HG03175 (cell line): ENCODE measurements at regions not wholly inside any gene's neighbourhood (a gene's known extent, or its start where the extent isn't known, plus 50 kb on each side); places are given as distances from the start of the nearest gene placed in this dataset.

ENCODE experiments used
- ATAC-seq: cut with Tn5 transposase; IDR thresholded peaks from one replicate; pipeline ENCODE4 v1.9.1; 2021; ENCODE audit warnings: mild to moderate bottlenecking, moderate library complexity; ENCODE audit not compliant: unreplicated experiment

DNA sequence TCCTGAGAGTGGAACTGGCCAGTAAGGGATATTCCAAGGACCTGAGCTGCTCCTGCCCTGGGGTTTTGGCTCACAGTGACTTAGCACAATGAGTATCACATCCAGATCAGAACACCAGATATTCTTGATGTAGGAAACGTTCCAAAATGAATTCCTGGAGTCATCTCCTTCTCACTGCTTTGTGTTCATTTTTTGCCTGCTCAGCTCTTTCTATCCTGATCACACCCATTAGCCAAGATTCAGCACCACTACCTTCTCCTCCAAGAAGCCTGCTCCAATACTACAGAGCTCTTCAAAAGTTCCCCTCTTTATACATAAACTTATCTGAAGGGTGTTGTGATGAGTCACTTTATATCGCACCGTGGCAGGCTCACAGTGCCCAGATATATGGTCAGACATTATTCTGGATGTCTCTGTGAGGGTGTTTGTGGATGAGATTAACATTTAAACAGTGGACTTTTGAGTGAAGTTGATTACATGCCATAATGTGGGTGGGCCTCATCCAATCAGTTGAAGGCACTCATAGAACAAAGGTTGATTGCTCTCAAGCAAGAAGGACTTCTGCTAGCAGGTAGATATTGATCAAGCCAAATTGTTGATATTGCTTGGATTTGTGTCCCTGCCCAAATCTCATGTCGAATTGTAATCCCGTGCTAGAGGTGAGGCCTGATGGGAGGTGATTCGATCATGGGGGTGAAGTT lies 1155.2 kb upstream of the AUTS2 start:
- ATAC-seq: no peak

DNA sequence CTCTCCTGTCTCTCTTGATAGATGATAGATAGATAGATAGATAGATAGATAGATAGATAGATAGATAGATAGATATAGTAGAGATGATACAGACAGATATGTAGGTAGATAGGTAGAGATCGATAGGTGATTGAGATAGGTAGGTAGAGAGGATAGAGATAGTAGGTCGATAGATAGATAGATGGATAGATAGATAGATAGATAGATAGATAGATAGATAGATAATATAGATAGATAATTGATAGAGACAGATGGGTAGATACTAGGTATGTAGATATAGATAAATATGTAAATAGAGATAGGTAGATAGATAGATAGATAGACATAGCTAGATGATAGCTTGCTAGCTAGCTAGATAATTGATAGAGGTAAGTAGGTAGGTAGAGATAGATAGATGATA lies 1154.2 kb upstream of the AUTS2 start:
- ATAC-seq: no peak

DNA sequence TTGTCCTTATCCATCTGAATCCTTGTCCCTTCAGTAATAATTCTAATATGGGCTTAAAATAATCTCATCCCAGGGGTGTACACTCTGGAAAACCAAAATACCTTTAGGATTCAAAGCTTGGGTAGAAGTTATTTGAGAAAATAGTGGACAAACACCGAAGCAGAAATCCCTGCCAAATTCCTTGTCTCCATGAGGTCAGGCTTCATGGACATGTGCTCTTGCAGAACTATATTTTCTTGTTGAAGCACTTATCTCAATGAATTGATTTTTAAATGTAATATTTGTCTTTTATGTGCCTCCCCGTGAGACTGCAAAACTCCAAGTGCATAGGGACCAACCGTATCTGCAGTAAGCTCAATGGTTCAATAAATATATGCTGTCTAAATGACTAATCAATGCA lies 1153.3 kb upstream of the AUTS2 start:
- ATAC-seq: no peak

DNA sequence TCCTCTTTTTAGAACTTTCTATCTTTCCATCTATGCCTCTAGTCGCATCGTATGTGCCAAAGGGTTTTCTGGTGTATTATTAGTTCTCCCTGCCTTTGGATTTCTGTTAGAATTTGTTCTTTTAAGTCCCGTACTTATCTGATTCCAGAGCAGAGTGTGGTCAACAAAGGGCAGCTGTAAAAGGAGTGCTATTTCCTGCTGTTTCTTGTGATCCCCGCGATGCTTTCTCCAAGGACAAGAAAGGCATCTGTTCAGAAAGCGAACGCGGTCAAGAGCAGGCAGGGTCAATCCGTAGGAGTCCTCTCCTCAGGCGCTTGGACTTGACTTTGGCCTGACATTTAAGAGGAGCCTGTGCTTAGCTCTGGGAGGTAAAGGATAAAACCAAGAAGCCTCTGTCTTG lies 1152.1 kb upstream of the AUTS2 start:
- ATAC-seq: no peak

DNA sequence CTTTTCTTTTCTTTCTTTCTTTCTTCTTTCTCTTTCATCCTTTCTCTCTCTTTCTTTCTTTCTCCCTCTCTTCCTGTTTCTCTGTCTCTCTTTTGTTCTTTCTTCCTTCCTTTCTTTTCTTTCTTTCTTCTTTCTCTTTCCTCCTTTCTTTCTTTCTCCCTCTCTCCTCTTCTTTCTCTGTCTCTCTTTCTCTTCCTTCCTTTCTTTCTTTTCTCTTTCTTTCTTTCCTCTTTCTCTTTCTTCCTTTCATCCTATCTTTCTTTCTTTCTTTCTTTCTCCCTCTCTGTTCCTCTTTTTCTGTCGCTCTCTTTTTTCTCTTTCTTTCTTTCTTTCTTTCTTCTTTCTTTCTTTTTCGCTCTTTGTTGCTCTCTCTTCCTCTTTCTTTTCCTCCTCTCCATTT lies 1149.2 kb upstream of the AUTS2 start:
- no peak for ATAC-seq

DNA sequence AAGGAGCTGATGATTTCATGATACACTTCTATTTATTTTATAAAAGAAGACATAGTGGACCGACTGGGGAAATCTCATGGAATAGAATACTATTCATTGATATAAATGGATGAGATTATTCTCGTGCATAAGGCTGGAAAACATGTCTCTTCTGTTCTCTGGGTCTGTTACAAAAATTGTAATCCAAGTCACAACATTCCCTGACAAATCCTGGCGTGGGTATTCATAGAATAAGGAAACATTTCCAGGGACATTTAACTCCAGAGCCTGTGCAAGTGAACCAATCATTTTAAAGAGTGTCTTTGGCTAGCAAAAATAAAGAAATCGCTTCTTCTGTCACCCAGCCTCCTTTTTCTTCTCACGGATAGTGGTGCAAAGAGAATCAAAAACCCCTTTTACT lies 1148.5 kb upstream of the AUTS2 start:
- ATAC-seq: no peak

DNA sequence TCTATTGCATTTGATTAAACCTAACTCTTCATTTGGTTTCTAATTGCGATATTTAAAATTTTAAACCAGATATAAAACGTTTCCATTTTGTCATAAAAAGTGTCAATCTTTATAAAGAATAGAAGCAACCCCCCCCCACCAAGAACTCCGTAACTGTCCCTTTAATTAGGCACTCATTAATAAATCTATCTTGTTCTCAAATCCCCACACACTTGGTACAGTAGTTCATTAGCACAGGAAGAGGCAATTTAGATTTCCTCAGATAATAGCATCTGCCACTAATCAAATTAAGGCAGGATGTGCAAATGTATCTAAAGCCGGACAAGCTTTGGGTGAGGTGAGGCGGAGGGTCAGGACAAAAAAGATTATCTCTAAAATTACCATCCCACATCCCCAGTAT lies 1143.3 kb upstream of the AUTS2 start:
- no peak for ATAC-seq

DNA sequence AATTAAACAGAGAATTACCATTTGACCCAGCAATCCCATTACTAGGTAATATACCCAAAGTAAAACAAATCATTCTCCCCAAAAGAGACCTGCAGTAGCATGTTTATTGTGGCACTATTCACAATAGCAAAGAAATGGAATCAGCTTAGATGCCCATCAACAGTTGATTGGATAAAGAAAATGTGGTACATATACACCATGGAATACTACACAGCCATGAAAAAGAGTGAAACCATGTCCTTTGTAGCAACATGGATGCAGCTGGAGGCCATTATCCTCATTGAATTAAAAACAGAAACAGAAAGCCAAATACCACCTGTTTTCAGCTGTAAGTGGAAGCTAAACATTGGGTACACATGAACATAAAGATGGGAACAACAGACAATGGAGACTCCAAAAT lies 1141.8 kb upstream of the AUTS2 start:
- no peak for ATAC-seq

DNA sequence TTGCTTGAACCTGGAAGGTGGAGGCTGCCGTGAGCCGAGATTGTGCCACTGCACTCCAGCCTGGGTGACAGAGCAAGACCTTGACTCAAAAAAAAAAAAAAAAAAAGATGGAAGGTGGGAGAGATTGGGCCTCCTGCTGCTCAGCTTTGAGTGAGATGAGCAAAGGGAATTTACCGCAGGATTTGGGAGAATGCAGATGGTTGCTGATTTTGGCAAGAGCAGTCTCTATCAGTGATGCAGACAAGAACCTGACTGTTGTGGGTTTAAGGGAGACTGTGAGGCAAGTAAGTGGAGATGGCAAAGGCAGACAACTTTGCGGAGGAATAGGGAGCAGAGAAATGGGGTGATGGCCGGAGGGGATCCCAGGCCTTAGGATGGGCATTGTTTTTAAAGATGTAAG lies 1140.8 kb upstream of the AUTS2 start:
- no peak for ATAC-seq

DNA sequence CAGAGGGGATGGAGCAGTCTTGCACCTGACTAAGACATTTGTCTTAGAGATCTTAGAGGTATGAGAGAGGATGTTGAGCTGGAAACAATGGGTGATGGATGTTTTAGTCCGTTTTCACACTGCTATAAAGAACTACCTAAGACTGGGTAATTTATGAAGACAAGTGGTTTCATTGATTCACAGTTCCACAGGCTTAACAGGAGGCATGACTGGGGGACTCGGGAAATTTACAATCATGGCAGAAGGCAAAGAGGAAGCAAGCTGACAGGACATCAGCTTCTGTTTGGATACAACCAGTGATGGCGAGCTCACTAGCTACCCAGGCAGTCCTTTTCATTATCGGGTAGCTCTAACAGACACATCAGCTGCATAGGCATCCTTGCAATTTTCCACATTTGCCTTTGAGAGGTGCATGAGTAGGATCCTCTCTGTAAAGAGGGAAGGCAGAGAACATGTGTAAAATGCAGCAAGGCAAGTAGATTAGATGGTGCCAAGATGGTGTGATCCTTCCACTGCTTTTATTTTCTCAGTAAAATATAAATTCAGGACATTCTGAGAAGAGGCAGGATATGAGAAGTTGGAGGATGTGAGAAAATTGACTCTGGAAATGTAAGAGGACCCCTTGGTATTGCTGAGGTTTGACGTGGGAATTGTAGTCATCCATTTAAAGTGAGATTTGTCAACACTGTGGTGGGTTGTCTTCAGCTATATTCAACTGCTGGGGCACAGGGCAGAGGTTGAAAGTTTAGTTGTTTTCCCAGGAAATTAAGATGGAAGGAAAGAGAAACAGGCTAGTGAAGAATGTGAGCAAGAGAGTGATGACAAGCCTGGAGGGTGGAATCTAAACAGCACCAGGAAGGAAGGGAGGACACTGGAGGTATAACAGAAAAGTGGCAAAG lies 1140.0 kb upstream of the AUTS2 start:
- no peak for ATAC-seq

DNA sequence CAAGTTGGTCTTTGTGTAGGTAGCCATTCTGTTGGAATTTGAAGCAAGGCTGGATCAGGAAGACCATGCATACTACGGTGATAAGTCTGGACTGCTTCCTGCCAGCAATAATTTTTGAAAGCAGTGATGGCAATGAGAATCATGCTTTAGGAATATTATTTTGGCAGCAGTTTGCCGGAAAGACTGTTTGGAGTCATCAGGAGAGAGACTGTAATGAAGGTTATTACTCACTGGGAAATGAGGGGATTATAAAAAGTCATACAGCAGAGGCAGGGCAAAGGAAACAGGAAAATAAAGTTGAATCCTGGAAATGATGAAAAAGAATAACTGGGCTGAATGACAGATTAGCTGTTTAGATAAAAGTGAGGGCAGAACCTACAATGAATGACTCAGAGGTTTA lies 1136.8 kb upstream of the AUTS2 start:
- no peak for ATAC-seq

DNA sequence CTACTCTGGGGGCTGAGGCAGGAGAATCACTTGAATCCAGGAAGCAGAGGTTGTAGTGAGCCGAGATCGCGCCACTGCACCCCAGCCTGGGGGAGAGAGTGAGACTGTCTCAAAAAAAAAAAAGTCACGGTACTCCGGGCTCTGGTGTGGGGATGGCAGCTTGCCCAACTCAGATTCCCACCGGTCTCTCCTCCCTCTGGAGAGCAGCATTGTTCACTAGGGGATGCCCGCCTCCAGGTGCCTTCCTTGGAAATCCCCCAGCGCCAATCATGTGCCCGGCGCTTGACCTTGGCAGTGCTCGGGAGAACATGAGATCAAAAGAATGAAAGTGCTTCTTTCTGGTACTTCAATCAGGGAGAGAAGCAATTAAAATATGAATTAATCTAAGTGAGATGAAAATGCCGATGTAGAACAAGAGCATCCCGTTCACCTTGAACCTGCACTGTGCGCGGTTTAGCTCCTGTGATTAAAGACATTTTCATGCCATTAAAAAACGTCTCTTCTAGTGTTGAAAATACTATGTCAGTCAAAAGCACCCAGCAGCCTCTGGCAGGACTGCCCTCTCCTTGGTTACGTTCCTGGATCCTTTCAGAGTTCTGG lies 1127.3 kb upstream of the AUTS2 start:
- no peak for ATAC-seq

DNA sequence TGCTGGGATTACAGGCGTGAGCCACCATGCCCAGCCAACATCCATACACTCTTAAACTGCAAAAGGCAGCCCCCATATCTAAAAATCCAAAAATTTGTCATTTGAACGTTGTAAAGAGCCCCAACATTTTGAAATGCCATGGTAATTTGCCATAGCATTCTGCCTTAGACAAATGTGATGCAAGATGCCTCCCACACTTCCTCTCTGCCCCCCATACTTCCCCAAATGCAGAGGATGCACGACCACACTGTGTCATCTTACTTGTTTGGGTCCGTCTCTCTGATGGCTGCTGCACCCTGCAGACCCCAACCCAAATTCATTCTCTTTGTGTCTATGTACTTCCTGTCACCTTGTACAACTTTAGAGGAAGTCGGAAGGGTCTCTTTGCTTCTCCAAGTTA lies 1125.6 kb upstream of the AUTS2 start:
- ATAC-seq: no peak

DNA sequence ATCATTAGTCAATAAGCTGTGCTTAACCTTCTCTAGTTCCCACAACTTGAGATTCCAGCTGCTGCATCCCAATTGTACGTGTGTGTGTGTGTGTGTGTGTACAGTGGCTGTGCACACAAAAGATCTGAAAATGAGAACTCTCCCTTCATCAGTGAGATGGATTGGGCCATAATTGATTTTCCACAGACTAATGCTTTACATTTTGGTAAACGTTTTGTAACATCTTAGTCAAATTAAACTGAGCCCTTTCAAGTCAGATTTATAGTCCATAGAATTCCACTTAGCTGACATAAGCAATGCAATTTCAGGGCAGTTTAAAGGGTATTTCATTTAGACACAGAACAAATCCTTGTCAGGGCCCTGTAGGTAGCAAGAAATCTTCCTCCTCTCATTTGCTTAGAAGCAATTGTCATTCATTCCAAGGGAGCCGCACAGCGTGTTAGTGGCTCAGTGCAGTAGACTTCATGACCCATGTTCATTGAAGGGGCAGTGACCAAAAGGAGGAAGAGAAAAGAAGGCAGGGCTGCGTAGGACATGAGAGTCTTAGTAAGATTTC lies 1123.5 kb upstream of the AUTS2 start:
- no peak for ATAC-seq

DNA sequence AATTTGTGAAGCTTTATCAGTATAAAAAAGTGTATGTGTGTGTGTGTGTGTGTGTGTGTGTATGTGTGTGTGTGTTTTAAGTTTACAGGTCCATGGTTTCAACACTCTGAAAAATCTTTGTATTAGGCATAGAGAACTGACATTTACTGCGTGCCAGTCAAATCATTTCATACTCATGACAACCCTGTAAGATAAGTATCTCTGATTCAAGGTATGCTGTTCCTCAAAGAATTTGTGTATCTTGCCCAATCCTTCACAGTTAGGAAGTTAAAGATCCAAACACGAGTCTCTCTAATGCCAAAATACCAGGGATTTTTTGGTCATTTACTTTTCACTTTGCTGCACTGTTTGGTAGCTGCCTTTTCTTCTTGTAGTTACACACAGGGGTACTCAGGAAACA lies 1121.3 kb upstream of the AUTS2 start:
- ATAC-seq: no peak

DNA sequence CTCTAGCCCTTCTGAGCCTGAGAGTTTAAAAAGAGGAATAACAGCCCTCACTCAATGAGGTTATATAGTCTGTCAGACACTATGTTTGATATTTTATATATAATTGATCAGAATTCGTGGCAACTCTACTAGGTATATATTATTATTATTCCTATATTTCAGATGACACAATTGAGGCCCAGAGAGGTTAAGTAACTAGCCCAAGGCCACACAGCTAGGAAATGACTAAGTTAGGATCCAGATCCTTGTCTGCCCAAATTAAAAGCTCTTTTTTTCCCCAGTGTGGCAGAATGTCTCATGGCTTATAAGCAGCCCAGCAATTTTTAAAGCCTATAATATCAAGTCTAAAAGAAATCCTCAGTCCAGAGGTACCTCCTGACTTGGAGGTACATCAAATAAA lies 1119.9 kb upstream of the AUTS2 start:
- ATAC-seq: no peak

DNA sequence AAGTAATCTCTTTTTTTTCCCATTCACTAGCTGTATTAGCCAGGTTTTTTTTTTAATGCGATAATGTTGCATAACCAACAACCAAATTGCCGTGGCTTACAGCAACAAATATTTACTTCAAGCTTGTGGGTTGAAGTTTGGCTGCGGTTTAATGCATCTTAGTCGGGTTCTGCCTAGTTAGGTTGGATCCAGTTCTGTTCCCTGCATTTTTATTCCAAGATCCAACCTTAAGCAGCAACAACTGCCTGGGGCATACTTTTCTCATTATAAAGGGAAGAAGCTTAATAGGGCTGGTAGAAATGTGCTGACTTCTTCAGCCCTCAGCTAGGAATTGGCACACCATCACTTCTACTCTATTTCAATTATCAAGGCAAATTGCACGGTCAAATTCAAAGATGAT lies 1115.5 kb upstream of the AUTS2 start:
- ATAC-seq: no peak

DNA sequence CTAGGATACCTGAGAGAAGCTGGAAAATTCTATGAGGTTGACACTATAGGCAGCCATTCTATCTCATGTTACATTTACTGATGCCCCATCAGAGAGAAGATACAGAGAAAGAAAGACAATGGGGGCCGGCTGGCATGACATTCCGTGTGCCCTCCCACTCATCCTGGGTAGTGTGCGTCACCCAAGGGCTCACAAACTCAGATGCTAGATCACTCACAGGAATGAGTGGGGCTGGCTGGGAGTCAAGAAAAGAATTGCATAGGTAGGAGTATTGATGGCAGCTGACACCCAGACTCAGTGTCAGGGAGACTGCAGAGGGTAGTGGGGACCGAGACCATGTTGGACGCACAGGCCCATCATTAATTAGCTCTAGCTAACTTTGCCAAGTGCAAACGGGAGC lies 1113.5 kb upstream of the AUTS2 start:
- no peak for ATAC-seq

DNA sequence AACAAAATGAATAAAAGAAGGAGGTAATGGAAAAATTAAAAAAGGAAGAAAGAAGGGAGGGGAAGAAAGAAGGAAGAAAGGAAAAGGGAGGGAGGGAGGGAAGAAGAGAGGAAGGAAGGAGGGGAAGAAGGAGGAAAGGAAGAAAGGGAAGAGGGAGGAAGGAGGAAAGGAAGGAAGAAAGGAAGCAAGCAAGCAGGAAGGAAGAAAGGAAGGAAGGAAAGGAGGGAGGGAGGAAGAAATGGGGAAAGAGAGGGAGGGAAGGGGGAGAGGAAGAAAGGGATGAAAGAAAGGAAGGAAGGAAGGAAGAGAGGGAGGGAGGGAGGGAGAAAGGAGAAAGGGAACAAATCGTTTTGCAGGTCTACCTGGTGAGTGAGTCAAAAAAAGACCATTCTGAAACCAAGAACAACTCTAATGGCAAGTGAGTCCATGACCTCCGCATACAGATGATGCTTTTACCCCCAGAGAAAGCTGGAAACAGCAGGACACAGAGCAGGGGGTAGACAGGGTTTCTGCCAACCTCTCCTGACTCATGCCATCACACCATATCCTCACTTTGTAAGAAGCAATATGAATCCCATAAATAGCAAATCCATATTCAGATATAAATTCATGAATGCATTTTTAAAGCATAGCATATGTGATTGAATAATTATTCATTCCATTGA lies 1112.9 kb upstream of the AUTS2 start:
- no peak for ATAC-seq

DNA sequence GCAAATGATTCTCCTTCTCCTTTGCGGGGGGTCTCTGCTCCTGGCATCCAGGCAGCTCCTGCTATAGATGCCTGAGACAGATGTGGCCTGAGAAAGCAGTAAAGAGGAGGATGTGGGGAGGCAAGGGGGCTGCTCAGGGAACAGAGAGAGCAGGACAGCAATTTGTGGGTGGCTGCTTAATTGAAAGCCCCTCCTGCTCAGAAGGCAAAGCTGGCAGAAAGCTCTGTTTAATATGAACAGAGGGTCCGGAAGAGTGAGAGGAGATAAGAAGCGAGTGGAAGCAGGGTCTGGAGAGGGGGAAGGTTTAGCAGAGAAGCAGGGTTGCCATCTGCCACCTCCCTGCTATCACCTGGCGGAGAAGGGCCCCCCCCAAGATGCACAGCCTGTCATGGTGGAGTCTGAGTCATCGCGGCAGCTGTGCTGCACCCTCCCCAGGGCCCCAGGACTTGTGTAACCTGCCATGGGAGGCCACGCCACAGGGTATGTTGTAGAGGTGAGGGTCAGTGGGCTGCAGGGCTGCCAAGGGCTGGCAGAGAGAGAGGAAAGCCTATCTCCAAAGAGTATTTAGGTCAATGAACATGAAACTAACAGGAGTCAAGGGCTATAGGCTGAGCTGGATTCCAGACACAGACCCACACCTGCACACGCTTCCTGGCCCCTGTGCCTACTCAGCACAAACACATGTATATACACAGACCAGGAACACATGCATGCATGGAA lies 1109.8 kb upstream of the AUTS2 start:
- no peak for ATAC-seq
